ENCODE measurements at regions not wholly inside any gene's neighbourhood (a gene's known extent, or its start where the extent isn't known, plus 50 kb on each side); places are given as distances from the start of the nearest gene placed in this dataset.
"Not testable (repeated sequence)": the region's sequence is repeated elsewhere in the genome, so short reads cannot be mapped to it uniquely, and the experiment has no call there.

GRCh38 chr13:44748439-44748838 is 172.3 kb upstream of the TSC22D1 start:
- DNase-seq (ENCODE audit: low spot score), result no peak

GRCh38 chr13:44747179-44747578 is 171.0 kb upstream of the TSC22D1 start:
- DNase-seq (ENCODE audit: low spot score), result no peak

GRCh38 chr13:44746690-44747089 is 170.6 kb upstream of the TSC22D1 start:
- DNase-seq (ENCODE audit: low spot score), result no peak

GRCh38 chr13:44744880-44745633 is 168.9 kb upstream of the TSC22D1 start:
- DNase-seq (ENCODE audit: low spot score), result no peak

GRCh38 chr13:44739539-44739938 is 163.4 kb upstream of the TSC22D1 start:
- DNase-seq (ENCODE audit: low spot score), result no peak

GRCh38 chr13:44739120-44739519 is 163.0 kb upstream of the TSC22D1 start:
- DNase-seq (ENCODE audit: low spot score), result no peak

GRCh38 chr13:44738463-44738862 is 162.3 kb upstream of the TSC22D1 start:
- no peak for DNase-seq (ENCODE audit: low spot score)

GRCh38 chr13:44735806-44736205 is 159.7 kb upstream of the TSC22D1 start:
- no peak for DNase-seq (ENCODE audit: low spot score)

GRCh38 chr13:44734201-44734707 is 158.1 kb upstream of the TSC22D1 start:
- DNase-seq (ENCODE audit: low spot score), result no peak

GRCh38 chr13:44732503-44733098 is 156.5 kb upstream of the TSC22D1 start:
- no peak for DNase-seq (ENCODE audit: low spot score)

GRCh38 chr13:44730851-44731250 is 154.7 kb upstream of the TSC22D1 start:
- no peak for DNase-seq (ENCODE audit: low spot score)

- DNase-seq (ENCODE audit: low spot score), result no peak
Observed at GRCh38 chr13:44730099-44730498, 154.0 kb upstream of the TSC22D1 start.

- not testable (repeated sequence) for DNase-seq (ENCODE audit: low spot score)
Observed at GRCh38 chr13:44727591-44727990, 151.5 kb upstream of the TSC22D1 start.

GRCh38 chr13:44726778-44727177 is 150.6 kb upstream of the TSC22D1 start:
- DNase-seq (ENCODE audit: low spot score), result no peak

- no peak for DNase-seq (ENCODE audit: low spot score)
Observed at GRCh38 chr13:44726214-44726613, 150.1 kb upstream of the TSC22D1 start.

- no peak for DNase-seq (ENCODE audit: low spot score)
Observed at GRCh38 chr13:44719857-44720671, 143.9 kb upstream of the TSC22D1 start.

GRCh38 chr13:44718467-44718866 is 142.3 kb upstream of the TSC22D1 start:
- no peak for DNase-seq (ENCODE audit: low spot score)

- no peak for DNase-seq (ENCODE audit: low spot score)
Observed at GRCh38 chr13:44715287-44716230, 139.4 kb upstream of the TSC22D1 start.

- DNase-seq (ENCODE audit: low spot score), result no peak
Observed at GRCh38 chr13:44713788-44714469, 137.8 kb upstream of the TSC22D1 start.

GRCh38 chr13:44711706-44712105 is 135.6 kb upstream of the TSC22D1 start:
- DNase-seq (ENCODE audit: low spot score), result no peak

GRCh38 chr13:44710576-44710975 is 134.4 kb upstream of the TSC22D1 start:
- no peak for DNase-seq (ENCODE audit: low spot score)
